Stimulated activated CD8-positive, alpha-beta memory T cell treated with anti-CD3 and anti-CD28 coated beads, Interleukin-2, amount 100 ng/mL, for 48 hours (primary cell): ENCODE measurements at regions not wholly inside any gene's neighbourhood (a gene's known extent, or its start where the extent isn't known, plus 50 kb on each side); places are given as distances from the start of the nearest gene placed in this dataset.
"Not testable (repeated sequence)": the region's sequence is repeated elsewhere in the genome, so short reads cannot be mapped to it uniquely, and the experiment has no call there.

Source experiments
- DNase-seq, 2 donors: peaks; one replicate each; pipeline ENCODE4 v3.0.0-alpha.2; 2020; ENCODE audit warnings: low read depth in 2 of 2

- no peak for DNase-seq
Observed at GRCh38 chr1:194078765-194079164, 892.4 kb upstream of the B3GALT2 start.

GRCh38 chr1:194076646-194077045 is 890.2 kb upstream of the B3GALT2 start:
- no peak for DNase-seq

GRCh38 chr1:194073833-194074232 is 887.4 kb upstream of the B3GALT2 start:
- DNase-seq, result no peak

GRCh38 chr1:194071205-194071604 is 884.8 kb upstream of the B3GALT2 start:
- no peak for DNase-seq

GRCh38 chr1:194069831-194070218 is 883.4 kb upstream of the B3GALT2 start:
- no peak for DNase-seq

- no peak for DNase-seq
Observed at GRCh38 chr1:194069168-194069830, 882.9 kb upstream of the B3GALT2 start.

GRCh38 chr1:194068446-194069167 is 882.2 kb upstream of the B3GALT2 start:
- DNase-seq, result no peak

GRCh38 chr1:194067772-194068171 is 881.4 kb upstream of the B3GALT2 start:
- no peak for DNase-seq

- no peak for DNase-seq
Observed at GRCh38 chr1:194062962-194063361, 876.5 kb upstream of the B3GALT2 start.

- DNase-seq, result no peak
Observed at GRCh38 chr1:194062526-194062925, 876.1 kb upstream of the B3GALT2 start.

- no peak for DNase-seq
Observed at GRCh38 chr1:194060481-194060880, 874.1 kb upstream of the B3GALT2 start.

- not testable (repeated sequence) for DNase-seq
Observed at GRCh38 chr1:194058268-194058667, 871.9 kb upstream of the B3GALT2 start.

GRCh38 chr1:194056169-194056568 is 869.8 kb upstream of the B3GALT2 start:
- no peak for DNase-seq

GRCh38 chr1:194055536-194055935 is 869.1 kb upstream of the B3GALT2 start:
- no peak for DNase-seq

GRCh38 chr1:194052514-194053338 is 866.3 kb upstream of the B3GALT2 start:
- DNase-seq, result no peak

GRCh38 chr1:194047921-194048320 is 861.5 kb upstream of the B3GALT2 start:
- no peak for DNase-seq

GRCh38 chr1:194047206-194047605 is 860.8 kb upstream of the B3GALT2 start:
- no peak for DNase-seq

- DNase-seq, result no peak
Observed at GRCh38 chr1:194045416-194045815, 859.0 kb upstream of the B3GALT2 start.

GRCh38 chr1:194044892-194045291 is 858.5 kb upstream of the B3GALT2 start:
- no peak for DNase-seq

GRCh38 chr1:194043984-194044755 is 857.8 kb upstream of the B3GALT2 start:
- no peak for DNase-seq

- DNase-seq, result no peak
Observed at GRCh38 chr1:194042736-194043135, 856.3 kb upstream of the B3GALT2 start.

GRCh38 chr1:194040496-194040895 is 854.1 kb upstream of the B3GALT2 start:
- no peak for DNase-seq
